HG03460 (cell line): ENCODE measurements at regions not wholly inside any gene's neighbourhood (a gene's known extent, or its start where the extent isn't known, plus 50 kb on each side); places are given as distances from the start of the nearest gene placed in this dataset.
"Not testable (repeated sequence)": the region's sequence is repeated elsewhere in the genome, so short reads cannot be mapped to it uniquely, and the experiment has no call there.

Experiments
- ATAC-seq: cut with Tn5 transposase; IDR thresholded peaks from one replicate; pipeline ENCODE4 v1.9.1; 2021; ENCODE audit not compliant: unreplicated experiment

GRCh38 chr3:150135287-150135721, 164.6 kb upstream of the PFN2 start:
- ATAC-seq, result no peak

- no peak for ATAC-seq
These were observed 162.6 kb upstream of the PFN2 start for GRCh38 chr3:150133293-150133692.

- ATAC-seq, result no peak
These were observed 161.5 kb upstream of the PFN2 start for GRCh38 chr3:150132101-150132749.

- ATAC-seq, result no peak
These were observed 161.0 kb upstream of the PFN2 start for GRCh38 chr3:150131663-150132062.

GRCh38 chr3:150130404-150131100, 159.9 kb upstream of the PFN2 start:
- no peak for ATAC-seq

GRCh38 chr3:150129166-150129565, 158.5 kb upstream of the PFN2 start:
- ATAC-seq, result no peak

GRCh38 chr3:150128126-150128525, 157.4 kb upstream of the PFN2 start:
- ATAC-seq, result no peak

GRCh38 chr3:150127011-150127490, 156.4 kb upstream of the PFN2 start:
- ATAC-seq, result no peak

GRCh38 chr3:150124142-150124541, 153.4 kb upstream of the PFN2 start:
- ATAC-seq, result no peak

GRCh38 chr3:150123249-150123648, 152.6 kb upstream of the PFN2 start:
- not testable (repeated sequence) for ATAC-seq

GRCh38 chr3:150118219-150118618, 147.5 kb upstream of the PFN2 start:
- ATAC-seq, result no peak

GRCh38 chr3:150117076-150117475, 146.4 kb upstream of the PFN2 start:
- ATAC-seq, result no peak

- no peak for ATAC-seq
These were observed 145.5 kb upstream of the PFN2 start for GRCh38 chr3:150116196-150116595.

GRCh38 chr3:150114873-150115540, 144.3 kb upstream of the PFN2 start:
- ATAC-seq, result peak; percentile 77

GRCh38 chr3:150114273-150114672, 143.6 kb upstream of the PFN2 start:
- ATAC-seq, result no peak

- no peak for ATAC-seq
These were observed 139.4 kb upstream of the PFN2 start for GRCh38 chr3:150110097-150110496.

- ATAC-seq, result no peak
These were observed 136.9 kb upstream of the PFN2 start for GRCh38 chr3:150107429-150108175.

GRCh38 chr3:150106740-150107428, 136.2 kb upstream of the PFN2 start:
- ATAC-seq, result no peak

GRCh38 chr3:150105886-150106612, 135.4 kb upstream of the PFN2 start:
- no peak for ATAC-seq

GRCh38 chr3:150105025-150105424, 134.3 kb upstream of the PFN2 start:
- ATAC-seq, result no peak
